Left lung (tissue), 4 donors: ENCODE measurements at regions not wholly inside any gene's neighbourhood (a gene's known extent, or its start where the extent isn't known, plus 50 kb on each side); places are given as distances from the start of the nearest gene placed in this dataset.

Source experiments
- ATAC-seq: fragments of 200-7000 bp; cut with Tn5 transposase; one replicate; pipeline ENCODE4 v1.9.1; 2020; ENCODE audit warnings: moderate library complexity
- DNase-seq, 4 donors: peaks; one replicate each; pipeline ENCODE4 v3.0.0-alpha.2; 2013 to 2020
- H3K27ac ChIP-seq, 2 donors: fragments of 200-600 bp; sonication (generic) in 1 of 2; one replicate each; pipeline versions ENCODE4 v1.5.0 to v1.8.0; 2020 to 2021
- H3K27me3 ChIP-seq, 2 donors: fragments of 200-600 bp; sonication (generic) in 1 of 2; one replicate each; pipeline versions ENCODE4 v1.5.0 to v1.8.0; 2020 to 2021
- H3K36me3 ChIP-seq, 2 donors: fragments of 200-600 bp; sonication (generic) in 1 of 2; one replicate each; pipeline versions ENCODE4 v1.5.0 to v1.8.0; 2020 to 2021
- H3K4me1 ChIP-seq, 2 donors: fragments of 200-600 bp; one replicate each; pipeline ENCODE4 v1.8.0; 2021
- H3K4me3 ChIP-seq, 2 donors: fragments of 200-600 bp; sonication (generic) in 1 of 2; one replicate each; pipeline versions ENCODE4 v1.5.0 to v1.8.0; 2020 to 2021; ENCODE audit warnings: mild to moderate bottlenecking in 1 of 2
- H3K9me3 ChIP-seq, 2 donors: fragments of 200-600 bp; sonication (generic) in 1 of 2; one replicate each; pipeline versions ENCODE4 v1.5.0 to v1.8.0; 2020 to 2021
- CTCF ChIP-seq, 2 donors: fragments of 200-600 bp; sonication (generic) in 1 of 2; IDR thresholded peaks; one replicate each; pipeline versions ENCODE4 v1.5.0 to v1.8.0; 2021; ENCODE audit warnings: antibody characterized with exemption in 2 of 2
- intact Hi-C, 2 donors: fragments of 100-400 bp; cut with DNase I; formaldehyde crosslinking; loops; one replicate each; pipeline versions ENCODE4 v1.11.2 to v1.14.2; 2022
- donor health status: DM: no; HTN: yes; CAD: no.
- donor health status: DM: no; HTN: no; CAD: no.

DNA sequence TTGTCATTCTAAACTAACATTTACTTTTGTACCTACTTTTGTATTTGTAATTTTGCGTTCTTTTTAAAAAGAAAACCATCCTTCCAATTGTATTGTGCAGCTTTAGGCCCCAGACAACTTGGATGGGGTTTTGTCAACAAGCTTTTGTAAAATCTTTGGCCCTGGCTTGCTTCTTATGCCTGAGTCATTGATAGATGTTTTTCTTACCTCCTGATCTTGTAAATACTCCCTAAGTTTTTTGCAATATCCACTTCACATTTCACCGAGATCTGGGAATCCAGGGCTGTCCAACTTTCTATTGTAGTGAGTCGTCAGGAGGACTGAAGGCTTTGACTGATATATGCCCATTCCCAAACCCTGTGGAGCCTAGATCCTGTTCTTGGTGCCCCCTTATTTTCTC is 126.9 kb upstream of the GUCY1A1 start:
- no peak for ATAC-seq
- intact Hi-C loops = no loop called here
- Histone ChIP-seq H3K4me3 (no peak overlapping the region), H3K9me3 (no peaks in the 10 kb centered on the region), H3K27me3 (no peaks in the 10 kb centered on the region), H3K4me1 (no peaks in the 10 kb centered on the region), H3K27ac (no peak overlapping the region), H3K36me3 (no peaks in the 10 kb centered on the region)
- TF ChIP-seq CTCF (IDR thresholded peaks at IDR 0.05) = no peak
- DNase-seq = no peak

- H3K4me1 ChIP-seq = no peaks in the 10 kb centered on the region
- intact Hi-C loops = no loop called here
- no peak overlapping the region for H3K4me3 ChIP-seq
- H3K27ac ChIP-seq = no peak overlapping the region
- no peak for ATAC-seq
- H3K9me3 ChIP-seq = no peaks in the 10 kb centered on the region
- no peaks in the 10 kb centered on the region for H3K27me3 ChIP-seq
- DNase-seq = no peak
- H3K36me3 ChIP-seq = no peaks in the 10 kb centered on the region
- TF ChIP-seq CTCF (IDR thresholded peaks at IDR 0.05) = no peak
These were observed 130.7 kb upstream of the GUCY1A1 start for GRCh38 chr4:155535802-155536454.

DNA sequence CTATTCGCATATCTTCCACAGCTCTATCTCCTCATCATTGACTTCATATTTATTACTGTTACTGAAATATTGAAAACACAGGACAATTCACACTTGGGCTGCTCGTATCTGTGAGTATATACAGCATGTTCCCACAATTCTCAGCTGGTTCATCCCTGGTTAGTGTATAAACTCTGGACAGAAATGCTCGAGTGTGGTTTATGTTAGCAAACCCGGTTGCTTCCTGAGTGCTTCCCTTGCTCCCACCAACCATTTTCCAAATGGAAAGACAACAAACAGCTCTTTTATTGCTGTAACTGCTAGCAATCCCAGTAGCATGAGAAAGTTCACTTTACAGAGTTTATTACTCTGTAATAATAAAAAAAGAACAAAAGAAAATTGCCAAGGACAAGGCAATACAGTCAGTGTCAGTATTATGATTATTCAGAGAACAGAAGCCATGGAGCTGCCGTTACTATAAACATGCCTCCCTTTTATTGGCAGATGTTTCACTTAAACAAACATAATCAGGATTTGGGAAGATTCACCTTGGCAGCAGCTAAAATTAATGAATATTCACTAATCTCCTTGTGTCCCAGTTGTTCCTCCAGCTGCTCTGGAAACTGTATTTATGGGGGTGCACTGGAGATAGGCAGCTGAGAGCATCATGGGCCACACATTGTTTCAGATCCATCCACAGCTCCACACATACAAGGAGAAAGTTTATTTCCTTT is 134.1 kb upstream of the GUCY1A1 start:
- peaks cover 0 to 7% of the 10 kb centered on the region in 2 donors for H3K4me1 ChIP-seq
- DNase-seq (peak in 1 of 4 donors; percentile 31), ATAC-seq (no peak)
- no peaks in the 10 kb centered on the region for H3K9me3 ChIP-seq
- intact Hi-C loops = no loop called here
- H3K27ac ChIP-seq = no peak overlapping the region
- TF ChIP-seq CTCF (IDR thresholded peaks at IDR 0.05) = no peak
- H3K27me3 ChIP-seq = no peaks in the 10 kb centered on the region
- H3K36me3 ChIP-seq = no peaks in the 10 kb centered on the region
- H3K4me3 ChIP-seq = no peak overlapping the region

GRCh38 chr4:155530857-155531256 is 135.8 kb upstream of the GUCY1A1 start:
- no peak for TF ChIP-seq CTCF (IDR thresholded peaks at IDR 0.05)
- ATAC-seq (no peak), DNase-seq (no peak)
- Histone ChIP-seq H3K4me3 (no peak overlapping the region), H3K27ac (no peak overlapping the region), H3K27me3 (no peaks in the 10 kb centered on the region), H3K4me1 (peaks cover 3 to 12% of the 10 kb centered on the region in 2 donors), H3K36me3 (no peaks in the 10 kb centered on the region), H3K9me3 (no peaks in the 10 kb centered on the region)
- intact Hi-C loops = no loop called here

DNA sequence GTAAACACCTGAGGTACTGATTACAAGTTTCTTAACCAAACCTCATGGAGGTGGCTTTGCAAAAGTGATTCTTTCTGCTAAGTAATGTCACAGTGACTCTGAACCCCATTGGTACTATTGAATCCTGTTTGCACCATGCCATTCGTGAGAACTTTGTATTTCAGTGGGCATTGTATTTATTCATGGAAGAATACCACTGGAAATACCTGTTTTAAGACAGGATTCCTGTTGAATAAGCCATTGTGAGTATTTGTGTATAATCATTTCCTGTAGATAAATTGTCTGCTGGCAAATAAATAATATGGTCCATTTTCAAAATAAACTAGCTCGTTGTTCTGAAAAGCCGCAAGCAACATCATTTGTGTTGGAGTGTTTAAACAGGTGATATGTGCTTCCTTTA is 136.4 kb upstream of the GUCY1A1 start:
- no peak for DNase-seq
- intact Hi-C loops = no loop called here
- no peak for ATAC-seq
- no peak overlapping the region for H3K27ac ChIP-seq
- H3K4me1 ChIP-seq = peaks cover 3 to 12% of the 10 kb centered on the region in 2 donors
- H3K4me3 ChIP-seq = no peak overlapping the region
- no peak for TF ChIP-seq CTCF (IDR thresholded peaks at IDR 0.05)
- H3K9me3 ChIP-seq = no peaks in the 10 kb centered on the region
- H3K36me3 ChIP-seq = no peaks in the 10 kb centered on the region
- no peaks in the 10 kb centered on the region for H3K27me3 ChIP-seq
